Neural cell (in vitro differentiated cells): ENCODE measurements at regions not wholly inside any gene's neighbourhood (a gene's known extent, or its start where the extent isn't known, plus 50 kb on each side); places are given as distances from the start of the nearest gene placed in this dataset.

Experiments
- CTCF ChIP-seq: fragments of 450-650 bp; IDR thresholded peaks from 2 replicates; pipeline ENCODE4 v1.5.1; 2014; ENCODE audit warnings: antibody characterized with exemption, mild to moderate bottlenecking, moderate library complexity; ENCODE audit not compliant: poor library complexity, severe bottlenecking
- EZH2 ChIP-seq: fragments of 200-600, 300-800 bp; shearing (Covaris generic), sonication (generic); IDR thresholded peaks from 2 replicates; pipeline ENCODE4 v1.6.1; 2014; ENCODE audit warnings: antibody characterized with exemption, low read length, borderline replicate concordance, mild to moderate bottlenecking; ENCODE audit not compliant: insufficient read depth, poor library complexity, severe bottlenecking
- MXI1 ChIP-seq: fragments of 450-650 bp; conservative IDR thresholded peaks from 2 replicates; pipeline ENCODE4 v1.6.1; 2014; ENCODE audit warnings: antibody characterized with exemption, mild to moderate bottlenecking; ENCODE audit not compliant: poor library complexity, severe bottlenecking
- POLR2AphosphoS5 ChIP-seq: IDR thresholded peaks from 2 replicates; pipeline ENCODE4 v1.6.1; 2012
- RAD21 ChIP-seq: fragments of 450-650 bp; conservative IDR thresholded peaks from 2 replicates; pipeline ENCODE4 v1.6.1; 2014; ENCODE audit warnings: antibody characterized with exemption, mild to moderate bottlenecking, moderate library complexity
- REST ChIP-seq: IDR thresholded peaks from 2 replicates; pipeline ENCODE4 v1.6.1; 2012; ENCODE audit warnings: borderline replicate concordance

- no peak for TF ChIP-seq CTCF
- no peak for TF ChIP-seq POLR2AphosphoS5
- no peak for TF ChIP-seq MXI1
- no peak for TF ChIP-seq RAD21
- TF ChIP-seq EZH2: no peak
- no peak for TF ChIP-seq REST
Observed at GRCh38 chr3:43194490-43195114, 88.7 kb upstream of the POMGNT2 start.
